SK-N-SH (cell line): ENCODE measurements at regions not wholly inside any gene's neighbourhood (a gene's known extent, or its start where the extent isn't known, plus 50 kb on each side); places are given as distances from the start of the nearest gene placed in this dataset.

Experiments used
- CTCF ChIA-PET: fragments of 300-600, 350-600 bp; formaldehyde crosslinking; extraction: SDS; loops from one replicate; lab custom pipeline; 2021; lab: Yijun Ruan, JAX
- POLR2A ChIA-PET: fragments of 350-600 bp; sonication (Branson Sonifier 250); formaldehyde crosslinking; extraction: SDS; loops from one replicate; lab custom pipeline; 2020; ENCODE audit warnings: antibody characterized with exemption, inconsistent platforms; lab: Yijun Ruan, JAX
- DNase-seq: peaks from one replicate; pipeline ENCODE4 v3.0.0; 2012
- H2AFZ ChIP-seq: fragments of 200-600 bp; sonication (generic); 2 replicates; pipeline ENCODE4 v1.8.1; 2016; ENCODE audit warnings: antibody characterized with exemption, mild to moderate bottlenecking, low read depth
- H3F3A ChIP-seq: fragments of 200-600 bp; sonication (generic); replicated peaks from 2 replicates; pipeline ENCODE3; 2016; ENCODE audit warnings: antibody characterized with exemption, mild to moderate bottlenecking; ENCODE audit not compliant: insufficient read depth
- H3K27ac ChIP-seq, 2 experiments: fragments of 200-500 bp in 1 of 2; fragments of 200-600 bp in 1 of 2; sonication (Bioruptor generic) in 1 of 2; sonication (generic), shearing (Covaris generic) in 1 of 2; 2 replicates each; pipeline versions ENCODE4 v1.5.1 to v1.6.1; 2014 to 2016; ENCODE audit warnings: low read depth in 2 of 2, inconsistent platforms in 1 of 2, low read length in 1 of 2, mild to moderate bottlenecking in 1 of 2, mixed read lengths in 1 of 2
- H3K27me3 ChIP-seq: fragments of 200-600 bp; sonication (generic), shearing (Covaris generic); 2 replicates; pipeline ENCODE4 v1.6.1; 2016; ENCODE audit warnings: mixed run types; ENCODE audit not compliant: insufficient read depth
- H3K36me3 ChIP-seq, 2 experiments: fragments of 200-500 bp in 1 of 2; fragments of 200-600 bp in 1 of 2; sonication (Bioruptor generic) in 1 of 2; sonication (generic) in 1 of 2; replicated peaks in 1 of 2; 2 replicates each; pipeline versions ENCODE3 to v1.5.1; 2014 to 2016; ENCODE audit warnings: low read length in 1 of 2, mild to moderate bottlenecking in 1 of 2; ENCODE audit not compliant: insufficient read depth in 2 of 2, control insufficient read depth in 1 of 2
- H3K4me1 ChIP-seq, 2 experiments: fragments of 200-500 bp in 1 of 2; fragments of 200-600 bp in 1 of 2; sonication (Bioruptor generic) in 1 of 2; sonication (generic), shearing (Covaris generic) in 1 of 2; 2 replicates each; pipeline versions ENCODE4 v1.5.1 to v1.6.1; 2014 to 2016; ENCODE audit warnings: low read depth in 1 of 2, low read length in 1 of 2, mixed run types in 1 of 2; ENCODE audit not compliant: insufficient read depth in 2 of 2, control insufficient read depth in 1 of 2
- H3K4me2 ChIP-seq: fragments of 200-600 bp; sonication (generic), shearing (Covaris generic); 2 replicates; pipeline ENCODE4 v1.6.1; 2017; ENCODE audit warnings: mixed run types
- H3K4me3 ChIP-seq, 2 experiments: fragments of 200-500 bp in 1 of 2; fragments of 200-600 bp in 1 of 2; sonication (Bioruptor generic) in 1 of 2; sonication (generic), shearing (Covaris generic) in 1 of 2; 2 replicates each; pipeline versions ENCODE4 v1.5.1 to v1.8.1; 2014 to 2016; ENCODE audit warnings: low read depth in 2 of 2, inconsistent platforms in 1 of 2, low read length in 1 of 2, mild to moderate bottlenecking in 1 of 2, mixed read lengths in 1 of 2, moderate library complexity in 1 of 2
- H3K79me2 ChIP-seq: fragments of 200-600 bp; sonication (generic); 2 replicates; pipeline ENCODE4 v1.8.1; 2017; ENCODE audit warnings: mild to moderate bottlenecking; ENCODE audit not compliant: insufficient read depth
- H3K9ac ChIP-seq: fragments of 200-600 bp; sonication (generic); 2 replicates; pipeline ENCODE4 v1.6.1; 2017; ENCODE audit warnings: mixed run types
- H3K9me2 ChIP-seq: fragments of 200-600 bp; sonication (generic); 2 replicates; pipeline ENCODE4 v1.6.1; 2017; ENCODE audit warnings: mixed run types
- H3K9me3 ChIP-seq: fragments of 200-600 bp; sonication (generic); 2 replicates; pipeline ENCODE4 v1.6.1; 2017; ENCODE audit warnings: mixed run types, mild to moderate bottlenecking, moderate library complexity
- H4K20me1 ChIP-seq: fragments of 200-600 bp; sonication (generic); 2 replicates; pipeline ENCODE4 v1.6.1; 2017; ENCODE audit warnings: mild to moderate bottlenecking, mixed run types; ENCODE audit not compliant: insufficient read depth
- CHD2 ChIP-seq: fragments of 150-350 bp; IDR thresholded peaks from 2 replicates; pipeline ENCODE4 v1.6.1; 2018; ENCODE audit warnings: low read length; ENCODE audit not compliant: partially characterized antibody
- EP300 ChIP-seq, 2 experiments: IDR thresholded peaks; 2 replicates each; pipeline versions ENCODE4 v1.4.0 to v1.6.1; 2012; ENCODE audit warnings: borderline replicate concordance in 1 of 2, low read depth in 1 of 2, low read length in 1 of 2
- FOXJ3 ChIP-seq: sonication (generic); formaldehyde crosslinking; IDR thresholded peaks from 2 replicates; pipeline ENCODE4 v1.5.1; 2020; ENCODE audit warnings: mild to moderate bottlenecking, missing genetic modification reagents
- GATA2 ChIP-seq: sonication (generic); formaldehyde crosslinking; IDR thresholded peaks from 2 replicates; pipeline ENCODE4 v1.5.0; 2020; ENCODE audit warnings: mild to moderate bottlenecking, missing genetic modification reagents
- MEF2A ChIP-seq: IDR thresholded peaks from 2 replicates; pipeline ENCODE4 v1.4.0; 2012; ENCODE audit warnings: low read depth, borderline replicate concordance
- MXI1 ChIP-seq: IDR thresholded peaks from 2 replicates; pipeline ENCODE4 v1.6.1; 2012; ENCODE audit warnings: mild to moderate bottlenecking, low read depth, low read length, improper control_type of control experiment
- NFIC ChIP-seq: IDR thresholded peaks from 2 replicates; pipeline ENCODE4 v1.4.0; 2012; ENCODE audit warnings: borderline replicate concordance
- POLR2AphosphoS5 ChIP-seq: IDR thresholded peaks from 2 replicates; pipeline ENCODE4 v1.6.1; 2012; ENCODE audit warnings: low read depth, low read length
- RAD21 ChIP-seq: IDR thresholded peaks from 2 replicates; pipeline ENCODE4 v1.6.1; 2012; ENCODE audit warnings: mild to moderate bottlenecking, low read length
- RCOR1 ChIP-seq: fragments of 150-350 bp; IDR thresholded peaks from 2 replicates; pipeline ENCODE4 v1.6.1; 2017; ENCODE audit warnings: antibody characterized with exemption, low read length
- RFX5 ChIP-seq: IDR thresholded peaks from 2 replicates; pipeline ENCODE4 v1.6.1; 2012; ENCODE audit warnings: mild to moderate bottlenecking, improper control_type of control experiment, low read length
- SIN3A ChIP-seq: IDR thresholded peaks from 2 replicates; pipeline ENCODE4 v1.6.1; 2012; ENCODE audit warnings: low read depth, mild to moderate bottlenecking, low read length, moderate library complexity, borderline replicate concordance
- TAF1 ChIP-seq: IDR thresholded peaks from 2 replicates; pipeline ENCODE4 v1.6.1; 2012; ENCODE audit warnings: low read depth, mild to moderate bottlenecking, low read length, moderate library complexity, borderline replicate concordance
- YY1 ChIP-seq: IDR thresholded peaks from 2 replicates; pipeline ENCODE4 v1.4.0; 2012; ENCODE audit warnings: low read depth, mild to moderate bottlenecking
- whole genome bisulfite sequencing: methylation state at CpG from one replicate; pipeline ENCODE4 v1.1.6; 2017; ENCODE audit warnings: low lambda C conversion rate; 5-methylcytosine and 5-hydroxymethylcytosine counted together
- TF ChIP-seq, protein P1 (sequence below): IDR thresholded peaks from 2 replicates; pipeline ENCODE4; 2012
- TF ChIP-seq, protein P2 (sequence below): fragments of 150-350 bp; IDR thresholded peaks from 2 replicates; pipeline ENCODE4 v1.6.1; 2017; ENCODE audit warnings: antibody characterized with exemption, low read length, low read depth, borderline replicate concordance
- TF ChIP-seq, protein P3 (sequence below): IDR thresholded peaks from 2 replicates; pipeline ENCODE4 v1.6.1; 2012; ENCODE audit warnings: mild to moderate bottlenecking, low read depth, low read length, moderate library complexity

DNA sequence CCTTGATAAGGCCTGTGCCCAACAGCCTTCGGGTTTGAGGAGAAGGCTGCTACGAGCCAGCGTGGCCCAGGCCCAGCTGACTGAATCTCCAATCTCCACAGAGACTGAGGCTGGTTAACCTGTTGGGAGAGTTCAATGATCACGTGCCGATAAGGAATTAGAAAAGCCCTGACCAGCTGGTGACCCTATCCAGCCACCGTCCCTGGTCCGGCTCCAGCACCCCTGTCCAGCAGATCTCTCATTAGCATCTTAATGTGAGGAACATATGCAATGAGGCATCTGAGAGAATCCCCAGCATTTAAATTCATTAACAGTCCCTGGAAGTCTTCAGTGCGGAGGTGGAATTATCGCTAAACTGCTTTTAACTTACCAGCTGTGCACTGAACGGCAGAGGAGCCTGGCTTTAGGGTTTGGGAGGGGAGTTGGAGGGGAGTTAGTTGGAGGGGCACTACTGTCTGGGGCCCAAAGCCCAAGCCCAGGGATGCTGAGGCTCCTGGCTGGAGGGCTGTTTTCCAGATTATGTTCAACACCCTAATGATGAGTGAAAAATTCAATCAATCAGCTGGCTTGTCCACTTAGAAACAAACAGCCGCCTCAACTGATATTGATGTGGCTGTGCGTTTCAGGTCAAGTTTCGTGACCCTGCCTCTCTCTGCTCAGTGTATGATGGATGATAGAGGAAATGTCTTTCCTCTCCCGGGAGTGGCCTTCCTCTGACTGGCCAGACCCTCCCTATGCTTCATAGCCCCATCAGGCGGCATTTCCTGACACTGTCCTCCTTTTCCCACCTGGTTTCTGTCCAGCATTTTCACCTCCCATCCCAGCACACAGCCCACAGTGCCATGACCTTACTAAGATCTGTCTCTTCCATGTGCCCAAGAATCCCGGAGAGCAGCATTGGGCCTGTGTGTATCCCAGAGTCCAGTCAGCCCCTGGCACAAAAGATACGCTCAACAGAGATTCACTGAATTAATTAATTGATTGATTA lies 184.5 kb downstream of the CCT6B start:
- no peaks in the 10 kb centered on the region for H3K27me3 ChIP-seq
- H3K4me3 ChIP-seq: no peak overlapping the region
- CTCF ChIA-PET: interaction anchor here (0.7 kb wide), 1 partner anchor 100 kb away, joined by 3 read pairs; no protein-coding TSS in a partner anchor
- no peak overlapping the region for H3K4me2 ChIP-seq
- 27% methylated on average over 15 of the region's 17 CpGs for WGBS
- TF ChIP-seq RCOR1 (peak; percentile 79; the same call in 1 of the 2 replicates), TAF1 (no peak), EP300 (IDR thresholded peaks at IDR 0.05; ENCODE audit: borderline replicate concordance in 1 of 2, low read depth in 1 of 2, low read length in 1 of 2) (peak in 1 of 2 experiments; percentile 72; a peak in 2 of 4 replicates), RFX5 (no peak), GATA2 (CRISPR knock-in tag) (peak; percentile 84)
- TF ChIP-seq, all 33 proteins: peak for 3
- H4K20me1 ChIP-seq: no peaks in the 10 kb centered on the region
- no peaks in the 10 kb centered on the region for H3K79me2 ChIP-seq
- H3K27ac ChIP-seq: peak overlapping the region in 1 of 2 experiments; percentile 34; a peak in 1 of 4 replicates
- H3F3A ChIP-seq: no peaks in the 10 kb centered on the region
- no peaks in the 10 kb centered on the region for H3K36me3 ChIP-seq
- no peaks in the 10 kb centered on the region for H3K9me2 ChIP-seq
- DNase-seq: peak; percentile 58
- H3K4me1 ChIP-seq: peaks cover 0 to 41% of the 10 kb centered on the region in 2 experiments; a peak in 2 of 4 replicates
- no peak overlapping the region for H2AFZ ChIP-seq
- POLR2A ChIA-PET: interaction anchor here (0.6 kb wide), 1 partner anchor 11 kb away, joined by 4 read pairs; no protein-coding TSS in a partner anchor
- H3K9me3 ChIP-seq: no peaks in the 10 kb centered on the region
- no peak overlapping the region for H3K9ac ChIP-seq

DNA sequence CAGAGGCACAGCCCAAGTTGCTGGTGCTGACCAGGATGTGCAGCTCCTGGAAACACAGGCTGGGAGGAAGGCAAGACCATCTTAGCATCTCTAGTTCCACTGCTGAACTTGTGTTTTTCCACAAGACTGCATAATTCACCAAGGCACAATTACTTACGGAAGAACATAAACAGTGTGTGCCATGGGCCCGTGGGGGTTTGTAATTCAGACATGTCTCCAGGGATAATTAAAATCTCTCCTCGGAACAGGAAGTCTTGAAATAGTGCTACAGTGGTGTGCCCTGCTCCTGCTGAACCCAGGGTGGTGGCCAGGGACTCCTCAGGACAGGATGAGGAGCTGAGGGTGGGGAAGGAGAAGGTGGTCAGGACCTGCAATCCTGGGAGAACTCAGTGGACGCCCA lies 188.2 kb downstream of the CCT6B start:
- Histone ChIP-seq H3F3A (no peaks in the 10 kb centered on the region), H3K27ac (no peak overlapping the region), H3K36me3 (no peaks in the 10 kb centered on the region), H3K4me3 (no peak overlapping the region), H3K9ac (no peak overlapping the region), H3K4me2 (no peak overlapping the region), H3K9me2 (no peaks in the 10 kb centered on the region), H4K20me1 (no peaks in the 10 kb centered on the region), H3K27me3 (no peaks in the 10 kb centered on the region), H3K4me1 (peaks cover 0 to 19% of the 10 kb centered on the region in 2 experiments; a peak in 2 of 4 replicates), H2AFZ (no peak overlapping the region), H3K79me2 (no peaks in the 10 kb centered on the region), H3K9me3 (no peaks in the 10 kb centered on the region)
- POLR2A ChIA-PET: no interaction called here
- no peak for DNase-seq
- 23% methylated on average over 4 of the region's 4 CpGs for WGBS
- CTCF ChIA-PET: no interaction called here
- TF ChIP-seq, protein P1, sequence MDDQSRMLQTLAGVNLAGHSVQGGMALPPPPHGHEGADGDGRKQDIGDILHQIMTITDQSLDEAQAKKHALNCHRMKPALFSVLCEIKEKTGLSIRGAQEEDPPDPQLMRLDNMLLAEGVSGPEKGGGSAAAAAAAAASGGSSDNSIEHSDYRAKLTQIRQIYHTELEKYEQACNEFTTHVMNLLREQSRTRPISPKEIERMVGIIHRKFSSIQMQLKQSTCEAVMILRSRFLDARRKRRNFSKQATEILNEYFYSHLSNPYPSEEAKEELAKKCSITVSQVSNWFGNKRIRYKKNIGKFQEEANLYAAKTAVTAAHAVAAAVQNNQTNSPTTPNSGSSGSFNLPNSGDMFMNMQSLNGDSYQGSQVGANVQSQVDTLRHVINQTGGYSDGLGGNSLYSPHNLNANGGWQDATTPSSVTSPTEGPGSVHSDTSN: no peak
- TF ChIP-seq, protein P2, sequence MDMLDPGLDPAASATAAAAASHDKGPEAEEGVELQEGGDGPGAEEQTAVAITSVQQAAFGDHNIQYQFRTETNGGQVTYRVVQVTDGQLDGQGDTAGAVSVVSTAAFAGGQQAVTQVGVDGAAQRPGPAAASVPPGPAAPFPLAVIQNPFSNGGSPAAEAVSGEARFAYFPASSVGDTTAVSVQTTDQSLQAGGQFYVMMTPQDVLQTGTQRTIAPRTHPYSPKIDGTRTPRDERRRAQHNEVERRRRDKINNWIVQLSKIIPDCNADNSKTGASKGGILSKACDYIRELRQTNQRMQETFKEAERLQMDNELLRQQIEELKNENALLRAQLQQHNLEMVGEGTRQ: no peak
- TF ChIP-seq CHD2 (no peak), RCOR1 (no peak), MXI1 (no peak), SIN3A (no peak), FOXJ3 (CRISPR knock-in tag) (no peak), POLR2AphosphoS5 (no peak), EP300 (IDR thresholded peaks at IDR 0.05; ENCODE audit: borderline replicate concordance in 1 of 2, low read depth in 1 of 2, low read length in 1 of 2) (no peak), YY1 (no peak), MEF2A (no peak), RAD21 (no peak), NFIC (no peak), RFX5 (no peak)
- TF ChIP-seq, protein P3, sequence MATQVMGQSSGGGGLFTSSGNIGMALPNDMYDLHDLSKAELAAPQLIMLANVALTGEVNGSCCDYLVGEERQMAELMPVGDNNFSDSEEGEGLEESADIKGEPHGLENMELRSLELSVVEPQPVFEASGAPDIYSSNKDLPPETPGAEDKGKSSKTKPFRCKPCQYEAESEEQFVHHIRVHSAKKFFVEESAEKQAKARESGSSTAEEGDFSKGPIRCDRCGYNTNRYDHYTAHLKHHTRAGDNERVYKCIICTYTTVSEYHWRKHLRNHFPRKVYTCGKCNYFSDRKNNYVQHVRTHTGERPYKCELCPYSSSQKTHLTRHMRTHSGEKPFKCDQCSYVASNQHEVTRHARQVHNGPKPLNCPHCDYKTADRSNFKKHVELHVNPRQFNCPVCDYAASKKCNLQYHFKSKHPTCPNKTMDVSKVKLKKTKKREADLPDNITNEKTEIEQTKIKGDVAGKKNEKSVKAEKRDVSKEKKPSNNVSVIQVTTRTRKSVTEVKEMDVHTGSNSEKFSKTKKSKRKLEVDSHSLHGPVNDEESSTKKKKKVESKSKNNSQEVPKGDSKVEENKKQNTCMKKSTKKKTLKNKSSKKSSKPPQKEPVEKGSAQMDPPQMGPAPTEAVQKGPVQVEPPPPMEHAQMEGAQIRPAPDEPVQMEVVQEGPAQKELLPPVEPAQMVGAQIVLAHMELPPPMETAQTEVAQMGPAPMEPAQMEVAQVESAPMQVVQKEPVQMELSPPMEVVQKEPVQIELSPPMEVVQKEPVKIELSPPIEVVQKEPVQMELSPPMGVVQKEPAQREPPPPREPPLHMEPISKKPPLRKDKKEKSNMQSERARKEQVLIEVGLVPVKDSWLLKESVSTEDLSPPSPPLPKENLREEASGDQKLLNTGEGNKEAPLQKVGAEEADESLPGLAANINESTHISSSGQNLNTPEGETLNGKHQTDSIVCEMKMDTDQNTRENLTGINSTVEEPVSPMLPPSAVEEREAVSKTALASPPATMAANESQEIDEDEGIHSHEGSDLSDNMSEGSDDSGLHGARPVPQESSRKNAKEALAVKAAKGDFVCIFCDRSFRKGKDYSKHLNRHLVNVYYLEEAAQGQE: no peak
